Suprapubic skin (tissue), 4 donors: ENCODE measurements at regions not wholly inside any gene's neighbourhood (a gene's known extent, or its start where the extent isn't known, plus 50 kb on each side); places are given as distances from the start of the nearest gene placed in this dataset.

Experiments used
- DNase-seq, 2 donors: peaks; one replicate each; pipeline ENCODE4 v3.0.0-alpha.2; 2019; ENCODE audit warnings: low spot score in 2 of 2
- H3K27ac ChIP-seq: fragments of 200-600 bp; sonication (generic); one replicate; pipeline ENCODE4 v1.5.1; 2019
- H3K27me3 ChIP-seq: fragments of 200-600 bp; sonication (generic); one replicate; pipeline ENCODE4 v1.5.1; 2019
- H3K36me3 ChIP-seq: fragments of 200-600 bp; sonication (generic); one replicate; pipeline ENCODE4 v1.5.1; 2019
- H3K4me1 ChIP-seq: fragments of 200-600 bp; sonication (generic); one replicate; pipeline ENCODE4 v1.5.1; 2019
- H3K4me3 ChIP-seq: fragments of 200-600 bp; sonication (generic); one replicate; pipeline ENCODE4 v1.5.1; 2019; ENCODE audit warnings: mild to moderate bottlenecking
- H3K9me3 ChIP-seq: fragments of 200-600 bp; sonication (generic); one replicate; pipeline ENCODE4 v1.5.1; 2019
- EP300 ChIP-seq: sonication (generic); formaldehyde crosslinking; IDR thresholded peaks from one replicate; pipeline ENCODE4 v1.6.1; 2017; ENCODE audit warnings: antibody characterized with exemption
- POLR2A ChIP-seq, 2 donors: fragments of 450-650 bp; IDR thresholded peaks; one replicate each; pipeline ENCODE4 v1.6.1; 2017; ENCODE audit warnings: antibody characterized with exemption in 2 of 2, mild to moderate bottlenecking in 2 of 2, moderate library complexity in 2 of 2
- POLR2AphosphoS5 ChIP-seq, 3 donors: sonication (generic); formaldehyde crosslinking; IDR thresholded peaks; one replicate each; pipeline ENCODE4 v1.6.1; 2017; ENCODE audit warnings: antibody characterized with exemption in 3 of 3
- WGBS: methylation state at CpG from one replicate; pipeline ENCODE4 v1.1.5; 2018; 5-methylcytosine and 5-hydroxymethylcytosine counted together
- TF ChIP-seq, protein P1 (sequence below), 2 donors: fragments of 200-600 bp in 1 of 2; fragments of 450-650 bp in 1 of 2; sonication (generic) in 1 of 2; IDR thresholded peaks; one replicate each; pipeline ENCODE4 v1.5.1; 2016 to 2019; ENCODE audit warnings: antibody characterized with exemption in 2 of 2, mild to moderate bottlenecking in 1 of 2, moderate library complexity in 1 of 2

DNA sequence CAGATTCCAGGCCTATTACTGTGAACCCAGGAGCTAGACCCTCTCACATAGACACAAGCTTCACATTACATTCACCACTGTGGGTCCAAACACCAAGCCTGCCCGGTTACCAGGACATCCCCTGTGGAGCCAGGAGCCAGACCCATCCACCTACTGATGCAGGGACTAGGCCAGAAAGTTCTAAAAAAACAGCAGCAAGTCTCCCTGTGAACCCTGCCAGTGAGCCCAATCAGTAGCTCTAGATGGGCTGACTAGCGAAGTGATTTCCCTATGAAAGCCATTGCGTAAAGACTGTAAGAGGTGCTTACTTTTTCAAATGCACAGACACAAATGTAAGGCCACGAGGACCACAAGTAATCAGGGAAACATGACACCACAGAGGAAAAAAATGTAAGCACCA lies 352.3 kb downstream of the TMEM161B start:
- Histone ChIP-seq H3K4me3 (no peak overlapping the region), H3K9me3 (peaks cover 6% of the 10 kb centered on the region), H3K4me1 (no peaks in the 10 kb centered on the region), H3K27me3 (no peaks in the 10 kb centered on the region), H3K36me3 (no peaks in the 10 kb centered on the region), H3K27ac (no peak overlapping the region)
- WGBS: 80% methylated on average over 4 of the region's 4 CpGs
- DNase-seq: no peak
- TF ChIP-seq, protein P1, sequence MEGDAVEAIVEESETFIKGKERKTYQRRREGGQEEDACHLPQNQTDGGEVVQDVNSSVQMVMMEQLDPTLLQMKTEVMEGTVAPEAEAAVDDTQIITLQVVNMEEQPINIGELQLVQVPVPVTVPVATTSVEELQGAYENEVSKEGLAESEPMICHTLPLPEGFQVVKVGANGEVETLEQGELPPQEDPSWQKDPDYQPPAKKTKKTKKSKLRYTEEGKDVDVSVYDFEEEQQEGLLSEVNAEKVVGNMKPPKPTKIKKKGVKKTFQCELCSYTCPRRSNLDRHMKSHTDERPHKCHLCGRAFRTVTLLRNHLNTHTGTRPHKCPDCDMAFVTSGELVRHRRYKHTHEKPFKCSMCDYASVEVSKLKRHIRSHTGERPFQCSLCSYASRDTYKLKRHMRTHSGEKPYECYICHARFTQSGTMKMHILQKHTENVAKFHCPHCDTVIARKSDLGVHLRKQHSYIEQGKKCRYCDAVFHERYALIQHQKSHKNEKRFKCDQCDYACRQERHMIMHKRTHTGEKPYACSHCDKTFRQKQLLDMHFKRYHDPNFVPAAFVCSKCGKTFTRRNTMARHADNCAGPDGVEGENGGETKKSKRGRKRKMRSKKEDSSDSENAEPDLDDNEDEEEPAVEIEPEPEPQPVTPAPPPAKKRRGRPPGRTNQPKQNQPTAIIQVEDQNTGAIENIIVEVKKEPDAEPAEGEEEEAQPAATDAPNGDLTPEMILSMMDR (IDR thresholded peaks at IDR 0.05): no peak
- TF ChIP-seq POLR2A (IDR thresholded peaks at IDR 0.05): no peak
- no peak for TF ChIP-seq EP300
- TF ChIP-seq POLR2AphosphoS5 (IDR thresholded peaks at IDR 0.05): no peak

DNA sequence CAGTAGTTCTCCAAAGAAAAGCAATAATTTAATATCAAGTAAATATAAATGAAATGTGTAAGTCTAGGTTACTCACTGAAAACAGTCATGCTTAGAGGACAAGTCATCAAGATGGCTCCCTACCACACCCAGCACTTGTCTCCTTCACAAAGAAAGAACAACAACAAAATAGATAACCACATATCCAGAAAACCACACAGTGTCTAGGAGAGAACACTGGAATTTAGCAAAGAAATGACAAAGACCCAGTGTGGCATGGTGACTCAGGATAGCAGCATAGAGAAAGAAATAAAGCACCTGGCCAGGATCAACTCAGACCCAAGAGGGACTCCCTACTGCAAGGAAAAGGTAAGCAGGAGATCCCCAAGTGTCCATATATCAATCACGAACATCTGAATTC lies 356.2 kb downstream of the TMEM161B start:
- TF ChIP-seq, protein P1 (IDR thresholded peaks at IDR 0.05): no peak
- TF ChIP-seq POLR2A (IDR thresholded peaks at IDR 0.05) (no peak), EP300 (no peak), POLR2AphosphoS5 (IDR thresholded peaks at IDR 0.05) (no peak)
- Histone ChIP-seq H3K4me3 (no peak overlapping the region), H3K4me1 (no peaks in the 10 kb centered on the region), H3K27me3 (no peaks in the 10 kb centered on the region), H3K9me3 (peaks cover 6% of the 10 kb centered on the region), H3K36me3 (no peaks in the 10 kb centered on the region), H3K27ac (no peak overlapping the region)
- 100% methylated on average over 1 of the region's 1 CpG for WGBS
- no peak for DNase-seq

DNA sequence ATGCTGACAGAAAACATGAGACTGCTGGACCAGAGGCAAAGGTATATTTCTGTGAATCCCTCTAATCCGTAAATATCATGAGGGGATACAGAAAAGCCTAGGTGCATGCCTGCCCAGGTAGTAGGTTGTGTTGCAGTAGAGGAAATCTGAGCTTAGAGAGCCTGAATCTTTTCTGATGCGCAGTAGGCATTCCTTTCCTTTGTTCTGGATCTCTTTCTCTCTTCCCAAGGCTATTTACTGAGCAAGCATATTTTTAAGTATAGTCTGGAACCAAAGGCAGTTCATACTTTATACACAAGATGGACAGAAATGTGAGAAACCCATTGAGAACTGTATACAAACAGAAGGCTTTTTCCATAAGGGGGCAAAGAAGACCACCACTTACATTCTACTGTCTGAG lies 359.3 kb downstream of the TMEM161B start:
- Histone ChIP-seq H3K36me3 (no peaks in the 10 kb centered on the region), H3K27ac (no peak overlapping the region), H3K4me3 (no peak overlapping the region), H3K9me3 (no peaks in the 10 kb centered on the region), H3K27me3 (no peaks in the 10 kb centered on the region), H3K4me1 (no peaks in the 10 kb centered on the region)
- TF ChIP-seq POLR2AphosphoS5 (IDR thresholded peaks at IDR 0.05) (no peak), POLR2A (IDR thresholded peaks at IDR 0.05) (no peak)
- TF ChIP-seq, protein P1 (IDR thresholded peaks at IDR 0.05): no peak
- no peak for DNase-seq
- WGBS: 71% methylated on average over 2 of the region's 2 CpGs

DNA sequence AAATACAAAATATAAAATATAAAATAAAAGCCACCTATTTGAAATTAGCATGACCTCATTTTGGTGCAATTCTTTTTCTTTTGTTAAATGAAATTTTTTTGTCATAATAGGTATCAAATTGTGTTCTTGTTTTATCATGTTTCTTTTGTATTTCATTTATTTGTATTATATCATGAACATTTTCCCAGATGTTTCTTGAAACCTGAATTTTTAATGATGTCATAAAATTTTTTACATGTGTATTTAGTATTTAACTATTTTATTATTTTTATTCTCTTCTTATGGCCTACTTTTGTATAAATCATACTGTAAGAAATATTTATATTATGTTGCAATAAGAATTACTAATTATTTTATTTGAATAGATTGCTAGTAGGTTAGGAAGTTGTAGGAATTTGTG lies 361.7 kb downstream of the TMEM161B start:
- TF ChIP-seq, protein P1 (IDR thresholded peaks at IDR 0.05): no peak
- TF ChIP-seq POLR2A (IDR thresholded peaks at IDR 0.05): no peak
- TF ChIP-seq EP300: no peak
- no peak for TF ChIP-seq POLR2AphosphoS5 (IDR thresholded peaks at IDR 0.05)
- H3K27me3 ChIP-seq: no peaks in the 10 kb centered on the region
- no peaks in the 10 kb centered on the region for H3K4me1 ChIP-seq
- H3K36me3 ChIP-seq: no peaks in the 10 kb centered on the region
- H3K9me3 ChIP-seq: no peaks in the 10 kb centered on the region
- no peak overlapping the region for H3K27ac ChIP-seq
- no peak for DNase-seq
- no peak overlapping the region for H3K4me3 ChIP-seq

DNA sequence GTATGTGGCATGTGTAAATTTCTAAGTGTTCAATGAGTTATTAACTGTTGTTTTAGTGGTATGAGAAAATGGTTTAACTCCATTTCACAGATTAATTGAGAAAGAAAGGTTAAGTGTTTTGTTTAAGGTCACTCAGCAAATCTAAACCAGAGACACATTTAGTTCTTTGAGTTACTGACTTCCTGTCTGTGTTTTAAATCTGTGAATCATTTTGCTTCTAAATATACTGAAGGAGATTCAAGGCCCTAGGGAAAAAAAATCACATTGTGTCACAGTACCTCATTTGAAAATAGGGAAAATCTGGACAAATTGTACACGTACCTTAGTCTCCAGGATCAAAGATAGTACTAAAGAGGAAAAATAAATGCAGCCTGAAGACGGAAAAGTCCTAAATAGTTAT lies 368.2 kb downstream of the TMEM161B start:
- H3K36me3 ChIP-seq: no peaks in the 10 kb centered on the region
- no peaks in the 10 kb centered on the region for H3K9me3 ChIP-seq
- no peak for TF ChIP-seq EP300
- TF ChIP-seq POLR2AphosphoS5 (IDR thresholded peaks at IDR 0.05): no peak
- TF ChIP-seq, protein P1 (IDR thresholded peaks at IDR 0.05): no peak
- no peak for TF ChIP-seq POLR2A (IDR thresholded peaks at IDR 0.05)
- WGBS: 56% methylated on average over 2 of the region's 2 CpGs
- no peaks in the 10 kb centered on the region for H3K27me3 ChIP-seq
- H3K4me1 ChIP-seq: peaks cover 4% of the 10 kb centered on the region
- H3K4me3 ChIP-seq: no peak overlapping the region
- DNase-seq: no peak
- no peak overlapping the region for H3K27ac ChIP-seq
